ENCODE measurements at regions not wholly inside any gene's neighbourhood (a gene's known extent, or its start where the extent isn't known, plus 50 kb on each side); places are given as distances from the start of the nearest gene placed in this dataset.

DNA sequence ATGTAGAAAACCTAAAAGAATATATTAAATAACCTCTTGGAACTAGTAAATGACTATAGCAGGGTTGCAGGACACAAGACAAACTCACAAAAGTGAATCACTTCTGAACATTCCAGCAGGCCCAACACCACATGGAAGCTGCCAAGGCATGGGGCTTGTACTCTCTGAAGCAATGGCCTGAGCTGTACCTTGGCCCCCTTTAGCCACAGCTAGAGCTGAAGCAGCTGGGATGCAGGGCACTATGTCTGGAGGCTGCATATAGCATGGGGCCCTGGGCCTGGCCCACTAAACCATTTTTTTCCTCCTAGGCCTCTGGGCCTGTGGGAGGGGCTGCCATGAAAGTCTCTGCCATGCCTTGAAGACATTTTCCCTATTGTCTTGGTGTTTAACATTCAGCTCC is 1067.3 kb downstream of the LRFN5 start:
- no peaks in the 10 kb centered on the region for H3K9me1 ChIP-seq (replicated peaks; ENCODE audit: control insufficient read depth, extremely low read depth, insufficient read depth, low read length)
- POLR2A ChIA-PET: no interaction called here
- no peaks in the 10 kb centered on the region for H3K4me1 ChIP-seq (ENCODE audit: control insufficient read depth, extremely low read depth, insufficient read depth, low read length)
- FAIRE-seq: no peak
- H2AFZ ChIP-seq (ENCODE audit: low read depth, low read length): no peak overlapping the region
- dilution Hi-C loops (cut with MboI; ENCODE audit: extremely low pct_ligation_motif_present, low sequenced_read_pairs): no loop called here
- no TSS peak for BruUV-seq (replicated peaks)
- intact Hi-C loops (cut with micrococcal nuclease): no loop called here
- TF ChIP-seq POLR2A (IDR thresholded peaks at IDR 0.05; ENCODE audit: low read depth, low read length) (no peak), FOS (IDR thresholded peaks at IDR 0.05; ENCODE audit: borderline replicate concordance, insufficient read depth, low read length) (no peak), MYC (IDR thresholded peaks at IDR 0.05; ENCODE audit: low read depth, low read length) (no peak), POLR2AphosphoS5 (IDR thresholded peaks at IDR 0.05; ENCODE audit: insufficient read depth, low read depth, low read length) (no peak), JUN (IDR thresholded peaks at IDR 0.05; ENCODE audit: borderline replicate concordance, insufficient read depth, insufficient read length, low read depth) (no peak), EZH2 (IDR thresholded peaks at IDR 0.05; ENCODE audit: borderline replicate concordance, low read depth, low read length, severe bottlenecking) (no peak), GATA2 (IDR thresholded peaks at IDR 0.05; ENCODE audit: insufficient read depth, insufficient read length, low read depth, low read length) (no peak), CTCF (IDR thresholded peaks at IDR 0.05; ENCODE audit: extremely low read depth in 1 of 2, insufficient read depth in 1 of 2, low read depth in 1 of 2, low read length in 2 of 2) (no peak), MAX (IDR thresholded peaks at IDR 0.05; ENCODE audit: insufficient read depth, insufficient read length) (no peak)
- no peaks in the 10 kb centered on the region for H3K79me2 ChIP-seq (ENCODE audit: control insufficient read depth, insufficient read depth, low read length)
- no peaks in the 10 kb centered on the region for H4K20me1 ChIP-seq (replicated peaks; ENCODE audit: control insufficient read depth, extremely low read depth, insufficient read depth, low read length)
- no peak overlapping the region for H3K9ac ChIP-seq (replicated peaks; ENCODE audit: extremely low read depth, insufficient read depth, low read length)
- H3K27me3 ChIP-seq (ENCODE audit: control insufficient read depth in 2 of 2, insufficient read depth in 2 of 2, low read length in 2 of 2): no peaks in the 10 kb centered on the region
- no peaks in the 10 kb centered on the region for H3K36me3 ChIP-seq (ENCODE audit: control insufficient read depth in 2 of 2, extremely low read depth in 1 of 2, insufficient read depth in 2 of 2, low read length in 2 of 2)
- no peak overlapping the region for H3K4me2 ChIP-seq (ENCODE audit: insufficient read depth, low read length)
- DNase-seq (ENCODE audit: low read depth, low spot score): no peak
- no peak overlapping the region for H3K27ac ChIP-seq (ENCODE audit: insufficient read depth, low read depth, low read length)
- no peak overlapping the region for H3K4me3 ChIP-seq (replicated peaks in 1 of 3; ENCODE audit: insufficient read depth in 1 of 3, low read depth in 1 of 3, low read length in 3 of 3)
- CTCF ChIA-PET: no interaction called here
- H3K9me3 ChIP-seq (replicated peaks; ENCODE audit: control insufficient read depth, insufficient read depth, low read length): no peaks in the 10 kb centered on the region

Measured in endothelial cell of umbilical vein (primary cell).